GM12878 (cell line): ENCODE measurements at regions not wholly inside any gene's neighbourhood (a gene's known extent, or its start where the extent isn't known, plus 50 kb on each side); places are given as distances from the start of the nearest gene placed in this dataset.

Experiments used
- CHD1 ChIP-seq: IDR thresholded peaks from 2 replicates; pipeline ENCODE4 v1.6.1; 2012; ENCODE audit warnings: low read depth, low read length, improper control_type of control experiment
- RFX5 ChIP-seq: IDR thresholded peaks from 2 replicates; pipeline ENCODE4 v1.6.1; 2011; ENCODE audit warnings: low read depth, low read length, improper control_type of control experiment
- TF ChIP-seq, protein P1 (sequence below), 3 experiments: IDR thresholded peaks in 2 of 3; conservative IDR thresholded peaks in 1 of 3; 2 replicates each; pipeline ENCODE4 v1.5.1; 2011; ENCODE audit warnings: low read depth in 3 of 3, low read length in 3 of 3, mild to moderate bottlenecking in 3 of 3, control low read depth in 2 of 3, moderate library complexity in 2 of 3, inconsistent platforms in 1 of 3, mixed read lengths in 1 of 3; ENCODE audit not compliant: control insufficient read depth in 2 of 3, insufficient read depth in 1 of 3; ENCODE audit errors: extremely low read depth in 1 of 3

DNA sequence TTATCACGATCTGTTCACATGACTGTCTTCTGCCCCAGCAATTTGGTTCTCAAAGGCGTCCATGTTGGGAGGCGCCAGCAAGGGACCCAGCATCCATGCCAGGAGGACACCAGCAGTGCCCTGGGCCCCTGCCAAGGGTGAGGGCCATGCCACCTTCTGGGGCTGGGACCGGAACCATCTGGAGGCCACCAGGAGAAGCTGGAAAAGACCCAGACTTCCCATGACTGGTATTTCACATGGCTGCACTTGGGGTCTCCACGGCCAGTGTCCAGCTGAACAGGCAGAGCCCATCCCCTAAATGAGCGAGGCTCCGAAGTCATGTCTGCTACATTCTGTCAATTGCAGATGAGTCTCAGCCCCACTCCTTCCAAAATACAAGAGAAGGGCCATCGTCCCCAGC, 306.8 kb upstream of the HS6ST1 start:
- no peak for TF ChIP-seq CHD1
- no peak for TF ChIP-seq RFX5
- TF ChIP-seq, protein P1, sequence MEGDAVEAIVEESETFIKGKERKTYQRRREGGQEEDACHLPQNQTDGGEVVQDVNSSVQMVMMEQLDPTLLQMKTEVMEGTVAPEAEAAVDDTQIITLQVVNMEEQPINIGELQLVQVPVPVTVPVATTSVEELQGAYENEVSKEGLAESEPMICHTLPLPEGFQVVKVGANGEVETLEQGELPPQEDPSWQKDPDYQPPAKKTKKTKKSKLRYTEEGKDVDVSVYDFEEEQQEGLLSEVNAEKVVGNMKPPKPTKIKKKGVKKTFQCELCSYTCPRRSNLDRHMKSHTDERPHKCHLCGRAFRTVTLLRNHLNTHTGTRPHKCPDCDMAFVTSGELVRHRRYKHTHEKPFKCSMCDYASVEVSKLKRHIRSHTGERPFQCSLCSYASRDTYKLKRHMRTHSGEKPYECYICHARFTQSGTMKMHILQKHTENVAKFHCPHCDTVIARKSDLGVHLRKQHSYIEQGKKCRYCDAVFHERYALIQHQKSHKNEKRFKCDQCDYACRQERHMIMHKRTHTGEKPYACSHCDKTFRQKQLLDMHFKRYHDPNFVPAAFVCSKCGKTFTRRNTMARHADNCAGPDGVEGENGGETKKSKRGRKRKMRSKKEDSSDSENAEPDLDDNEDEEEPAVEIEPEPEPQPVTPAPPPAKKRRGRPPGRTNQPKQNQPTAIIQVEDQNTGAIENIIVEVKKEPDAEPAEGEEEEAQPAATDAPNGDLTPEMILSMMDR (IDR thresholded peaks at IDR 0.05 in 2 of 3, conservative IDR thresholded peaks at IDR 0.05 in 1 of 3; ENCODE audit: control insufficient read depth in 2 of 3, extremely low read depth in 1 of 3, insufficient read depth in 1 of 3, low read depth in 3 of 3, low read length in 3 of 3) = no peak
